IMR-90 (cell line): ENCODE measurements at regions not wholly inside any gene's neighbourhood (a gene's known extent, or its start where the extent isn't known, plus 50 kb on each side); places are given as distances from the start of the nearest gene placed in this dataset.

Experiments
- ATAC-seq: fragments of 200-7000 bp; cut with Tn5 transposase; 2 replicates; pipeline ENCODE4 v1.9.1; 2020; ENCODE audit warnings: low read depth, mild to moderate bottlenecking, moderate library complexity
- BruUV-seq: library from RNA; stranded (reverse); fragments of 400-500 nt; replicated peaks from 2 replicates; lab custom pipeline; 2021; lab: Mats Ljungman, UMichigan
- CTCF ChIA-PET: fragments of 300-600 bp; formaldehyde crosslinking; extraction: SDS; loops from one replicate; lab custom pipeline; 2021; ENCODE audit warnings: antibody characterized with exemption; lab: Yijun Ruan, JAX
- POLR2A ChIA-PET: fragments of 300-600 bp; sonication (Branson Sonifier 250); formaldehyde crosslinking; loops from one replicate; lab custom pipeline; 2022; ENCODE audit warnings: antibody characterized with exemption; ENCODE audit not compliant: unreplicated experiment; lab: Charles Lee
- DNase-seq: peaks from one replicate; pipeline ENCODE4 v3.0.0; 2013
- H2AFZ ChIP-seq: replicated peaks from 2 replicates; pipeline ENCODE3; 2013; ENCODE audit warnings: low read length, mild to moderate bottlenecking; ENCODE audit not compliant: poor library complexity
- H2AK5ac ChIP-seq: 2 replicates; pipeline ENCODE4 v1.6.1; 2013; ENCODE audit warnings: low read depth, low read length, inconsistent platforms
- H2AK9ac ChIP-seq: replicated peaks from 2 replicates; pipeline ENCODE3; 2013; ENCODE audit warnings: mild to moderate bottlenecking, low read depth, low read length, moderate library complexity; ENCODE audit not compliant: poor library complexity
- H2BK120ac ChIP-seq: 2 replicates; pipeline ENCODE4 v1.6.1; 2013; ENCODE audit warnings: low read depth, low read length, inconsistent platforms
- H2BK15ac ChIP-seq: 3 replicates; pipeline ENCODE4 v1.6.1; 2013; ENCODE audit warnings: low read depth, low read length, inconsistent platforms
- H2BK20ac ChIP-seq: 2 replicates; pipeline ENCODE4 v1.6.1; 2013; ENCODE audit warnings: low read depth, mild to moderate bottlenecking, inconsistent platforms, low read length, moderate library complexity
- H2BK5ac ChIP-seq: 2 replicates; pipeline ENCODE4 v1.6.1; 2013; ENCODE audit warnings: mild to moderate bottlenecking, low read depth, low read length, inconsistent platforms; ENCODE audit not compliant: poor library complexity, severe bottlenecking
- H3K14ac ChIP-seq: replicated peaks from 2 replicates; pipeline ENCODE4 v1.6.1; 2013; ENCODE audit warnings: low read depth, low read length, inconsistent platforms
- H3K18ac ChIP-seq: 2 replicates; pipeline ENCODE4 v1.6.1; 2013; ENCODE audit warnings: low read depth, low read length, control low read depth
- H3K23ac ChIP-seq: 2 replicates; pipeline ENCODE4 v1.6.1; 2013; ENCODE audit warnings: low read depth, low read length, inconsistent platforms
- H3K27ac ChIP-seq: 2 replicates; pipeline ENCODE4 v1.5.1; 2013; ENCODE audit warnings: mild to moderate bottlenecking, control low read depth, low read length; ENCODE audit not compliant: insufficient read depth
- H3K27me3 ChIP-seq: 2 replicates; pipeline ENCODE4 v1.6.1; 2013; ENCODE audit warnings: low read length; ENCODE audit not compliant: control insufficient read depth, insufficient read depth
- H3K36me3 ChIP-seq: 2 replicates; pipeline ENCODE4 v1.6.1; 2013; ENCODE audit warnings: low read length, mixed read lengths; ENCODE audit not compliant: control insufficient read depth, insufficient read depth
- H3K4ac ChIP-seq: 2 replicates; pipeline ENCODE4 v1.6.1; 2013; ENCODE audit warnings: low read depth, low read length, inconsistent platforms
- H3K4me1 ChIP-seq: 2 replicates; pipeline ENCODE4 v1.6.1; 2013; ENCODE audit warnings: low read length, mixed read lengths; ENCODE audit not compliant: control insufficient read depth, insufficient read depth
- H3K4me2 ChIP-seq: 2 replicates; pipeline ENCODE4 v1.6.1; 2013; ENCODE audit warnings: low read depth, mild to moderate bottlenecking, control low read depth, low read length, moderate library complexity
- H3K4me3 ChIP-seq: 2 replicates; pipeline ENCODE4 v1.5.1; 2013; ENCODE audit warnings: low read depth, mild to moderate bottlenecking, control low read depth, low read length, moderate library complexity; ENCODE audit not compliant: insufficient read depth
- H3K56ac ChIP-seq: 2 replicates; pipeline ENCODE4 v1.6.1; 2013; ENCODE audit warnings: low read length, inconsistent platforms; ENCODE audit not compliant: insufficient read depth; ENCODE audit errors: extremely low read depth
- H3K79me1 ChIP-seq, 2 experiments: 2 replicates each; pipeline ENCODE4 v1.6.1; 2013; ENCODE audit warnings: low read length in 2 of 2, inconsistent platforms in 1 of 2, low read depth in 1 of 2
- H3K9ac ChIP-seq: 2 replicates; pipeline ENCODE4 v1.6.1; 2013; ENCODE audit warnings: low read depth, low read length, control low read depth
- H3K9me1 ChIP-seq: 2 replicates; pipeline ENCODE4 v1.6.1; 2013; ENCODE audit warnings: low read length, inconsistent platforms; ENCODE audit not compliant: insufficient read depth
- H3K9me3 ChIP-seq: 2 replicates; pipeline ENCODE4 v1.6.1; 2013; ENCODE audit warnings: low read length; ENCODE audit not compliant: control insufficient read depth, insufficient read depth
- H4K20me1 ChIP-seq: 2 replicates; pipeline ENCODE4 v1.6.1; 2013; ENCODE audit warnings: low read length, inconsistent platforms; ENCODE audit not compliant: insufficient read depth
- H4K5ac ChIP-seq: 2 replicates; pipeline ENCODE4 v1.6.1; 2013; ENCODE audit warnings: mild to moderate bottlenecking, low read depth, low read length, control low read depth
- H4K8ac ChIP-seq, 2 experiments: 2 replicates each; pipeline ENCODE4 v1.6.1; 2013; ENCODE audit warnings: low read depth in 2 of 2, low read length in 2 of 2, control low read depth in 1 of 2, inconsistent platforms in 1 of 2
- H4K91ac ChIP-seq: 2 replicates; pipeline ENCODE4 v1.6.1; 2013; ENCODE audit warnings: low read depth, low read length, inconsistent platforms; ENCODE audit not compliant: insufficient read depth
- BHLHE40 ChIP-seq: fragments of 150-350 bp; IDR thresholded peaks from 2 replicates; pipeline ENCODE4 v1.6.1; 2016; ENCODE audit warnings: mild to moderate bottlenecking, low read depth, low read length
- CEBPB ChIP-seq: IDR thresholded peaks from 2 replicates; pipeline ENCODE4 v1.6.1; 2012; ENCODE audit warnings: low read depth, low read length, improper control_type of control experiment
- CHD1 ChIP-seq: IDR thresholded peaks from 2 replicates; pipeline ENCODE4 v1.6.1; 2012; ENCODE audit warnings: low read depth, low read length, improper control_type of control experiment
- CTCF ChIP-seq: conservative IDR thresholded peaks from 2 replicates; pipeline ENCODE4 v1.5.1; 2012; ENCODE audit warnings: mild to moderate bottlenecking, low read depth, low read length, improper control_type of control experiment
- MAFK ChIP-seq: IDR thresholded peaks from 2 replicates; pipeline ENCODE4 v1.6.1; 2012; ENCODE audit warnings: low read depth, low read length, improper control_type of control experiment
- MXI1 ChIP-seq: IDR thresholded peaks from 2 replicates; pipeline ENCODE4 v1.6.1; 2012; ENCODE audit warnings: low read depth, mild to moderate bottlenecking, low read length, moderate library complexity, borderline replicate concordance
- NFE2L2 ChIP-seq: fragments of 150-350 bp; IDR thresholded peaks from 2 replicates; pipeline ENCODE4 v1.6.1; 2016; ENCODE audit warnings: low read depth, mild to moderate bottlenecking, low read length
- POLR2A ChIP-seq: IDR thresholded peaks from 2 replicates; pipeline ENCODE4 v1.6.1; 2012; ENCODE audit warnings: mild to moderate bottlenecking, low read depth, low read length
- RAD21 ChIP-seq: IDR thresholded peaks from 2 replicates; pipeline ENCODE4 v1.6.1; 2012; ENCODE audit warnings: low read length, improper control_type of control experiment
- RCOR1 ChIP-seq: IDR thresholded peaks from 2 replicates; pipeline ENCODE4 v1.6.1; 2012; ENCODE audit warnings: mild to moderate bottlenecking, low read length, improper control_type of control experiment; ENCODE audit not compliant: insufficient replicate concordance
- SMC3 ChIP-seq: fragments of 150-350 bp; IDR thresholded peaks from 2 replicates; pipeline ENCODE4 v1.6.1; 2016; ENCODE audit warnings: low read depth, mild to moderate bottlenecking, antibody characterized with exemption, low read length, moderate library complexity
- USF2 ChIP-seq: fragments of 150-350 bp; IDR thresholded peaks from 2 replicates; pipeline ENCODE4 v1.6.1; 2017; ENCODE audit warnings: mild to moderate bottlenecking, antibody characterized with exemption, low read length, low read depth
- WGBS, 2 experiments: methylation state at CpG; one replicate each; pipeline versions ENCODE4 v1.1.5 to v1.1.7; 2013; ENCODE audit warnings: missing lambda C conversion rate in 2 of 2; ENCODE audit not compliant: insufficient read length in 1 of 2; ENCODE audit errors: extremely low coverage in 2 of 2; 5-methylcytosine and 5-hydroxymethylcytosine counted together
- dilution Hi-C: fragments of 300-500 bp; cut with HindIII; formaldehyde crosslinking; loops from one replicate; pipeline ENCODE4 v1.14.3; 2018; ENCODE audit warnings: low sequenced_read_pairs; ENCODE audit not compliant: unreplicated experiment
- in situ Hi-C: fragments of 300-500 bp; cut with MboI; formaldehyde crosslinking; loops from 3 replicates; pipeline ENCODE4 v1.14.3; 2019; ENCODE audit warnings: low sequenced_read_pairs, inconsistent platforms, mixed read lengths
- intact Hi-C: fragments of 100-400 bp; cut with micrococcal nuclease; formaldehyde crosslinking; loops from 2 replicates; pipeline ENCODE4 v1.10.0; 2022

GRCh38 chr2:139622691-139623090 is 842.5 kb upstream of the NXPH2 start:
- H3K4ac ChIP-seq, result no peak overlapping the region
- no peak overlapping the region for H2BK15ac ChIP-seq
- no peak overlapping the region for H2BK5ac ChIP-seq
- H3K36me3 ChIP-seq, result no peaks in the 10 kb centered on the region
- H3K27me3 ChIP-seq, result no peaks in the 10 kb centered on the region
- H3K18ac ChIP-seq, result no peak overlapping the region
- ATAC-seq, result no peak
- no peak overlapping the region for H3K23ac ChIP-seq
- peaks cover 9% of the 10 kb centered on the region; the same call in 1 of the 2 replicates for H3K9me3 ChIP-seq
- BruUV-seq, result no TSS peak
- intact Hi-C loops, result no loop called here
- H4K91ac ChIP-seq, result no peak overlapping the region
- dilution Hi-C loops, result no loop called here
- no peak overlapping the region for H2BK120ac ChIP-seq
- H3K9me1 ChIP-seq, result no peaks in the 10 kb centered on the region
- no peak overlapping the region for H4K5ac ChIP-seq
- no peak overlapping the region for H2BK20ac ChIP-seq
- CTCF ChIA-PET, result no interaction called here
- POLR2A ChIA-PET, result no interaction called here
- H3K79me1 ChIP-seq, result no peaks in the 10 kb centered on the region
- DNase-seq, result no peak
- H3K4me1 ChIP-seq, result no peaks in the 10 kb centered on the region
- H2AK5ac ChIP-seq, result no peak overlapping the region
- no peak overlapping the region for H3K14ac ChIP-seq
- in situ Hi-C loops, result no loop called here
- H2AFZ ChIP-seq, result no peak overlapping the region
- no peak overlapping the region for H3K27ac ChIP-seq
- H3K4me2 ChIP-seq, result no peak overlapping the region
- TF ChIP-seq CTCF (no peak), RCOR1 (no peak), POLR2A (no peak), CEBPB (no peak), SMC3 (no peak), NFE2L2 (no peak), RAD21 (no peak), CHD1 (no peak), MAFK (no peak), MXI1 (no peak), BHLHE40 (no peak), USF2 (no peak)
- WGBS, 2 experiments, result no CpG with 5 or more reads among the region's 1 CpG
- H4K20me1 ChIP-seq, result no peaks in the 10 kb centered on the region
- H3K9ac ChIP-seq, result no peak overlapping the region
- no peak overlapping the region for H2AK9ac ChIP-seq
- no peak overlapping the region for H3K4me3 ChIP-seq
- H3K56ac ChIP-seq, result no peak overlapping the region
- no peak overlapping the region for H4K8ac ChIP-seq
